Frontal cortex (tissue), 3 donors: ENCODE measurements at regions not wholly inside any gene's neighbourhood (a gene's known extent, or its start where the extent isn't known, plus 50 kb on each side); places are given as distances from the start of the nearest gene placed in this dataset.
"Not testable (repeated sequence)": the region's sequence is repeated elsewhere in the genome, so short reads cannot be mapped to it uniquely, and the experiment has no call there.

Experiments used
- DNase-seq, 2 donors: peaks; one replicate each; pipeline ENCODE4 v3.0.0; 2012; ENCODE audit warnings: low spot score in 2 of 2
- FAIRE-seq: peaks from 2 replicates; lab custom pipeline; 2012; peaks lifted over from hg19 to GRCh38; lab: Jason Lieb, UNC
- donor health status: control.
- donor health status: control.
- donor health status: control.

DNA sequence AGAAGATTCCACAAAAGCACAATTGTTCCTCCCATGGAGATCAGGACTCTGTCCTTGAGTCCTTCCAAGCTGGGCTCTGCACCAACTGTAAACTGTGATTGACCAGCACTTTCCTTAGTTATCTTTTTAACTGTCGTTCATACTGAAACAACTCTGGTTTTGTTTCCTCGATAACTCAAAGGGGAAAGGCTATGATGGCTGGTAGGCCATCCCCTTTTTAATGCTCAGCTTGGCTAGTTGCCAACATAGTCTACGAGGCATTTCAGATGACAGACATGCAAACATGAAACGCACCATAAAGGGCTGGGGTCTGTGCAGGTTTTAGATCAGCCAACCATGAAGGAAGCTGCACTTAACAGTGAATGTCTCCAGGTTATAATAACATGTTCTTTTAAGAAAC lies 497.1 kb upstream of the ARID1B start:
- no peak for DNase-seq
- FAIRE-seq = no peak

GRCh38 chr6:156279261-156279969 lies 497.8 kb upstream of the ARID1B start:
- FAIRE-seq = no peak
- no peak for DNase-seq

DNA sequence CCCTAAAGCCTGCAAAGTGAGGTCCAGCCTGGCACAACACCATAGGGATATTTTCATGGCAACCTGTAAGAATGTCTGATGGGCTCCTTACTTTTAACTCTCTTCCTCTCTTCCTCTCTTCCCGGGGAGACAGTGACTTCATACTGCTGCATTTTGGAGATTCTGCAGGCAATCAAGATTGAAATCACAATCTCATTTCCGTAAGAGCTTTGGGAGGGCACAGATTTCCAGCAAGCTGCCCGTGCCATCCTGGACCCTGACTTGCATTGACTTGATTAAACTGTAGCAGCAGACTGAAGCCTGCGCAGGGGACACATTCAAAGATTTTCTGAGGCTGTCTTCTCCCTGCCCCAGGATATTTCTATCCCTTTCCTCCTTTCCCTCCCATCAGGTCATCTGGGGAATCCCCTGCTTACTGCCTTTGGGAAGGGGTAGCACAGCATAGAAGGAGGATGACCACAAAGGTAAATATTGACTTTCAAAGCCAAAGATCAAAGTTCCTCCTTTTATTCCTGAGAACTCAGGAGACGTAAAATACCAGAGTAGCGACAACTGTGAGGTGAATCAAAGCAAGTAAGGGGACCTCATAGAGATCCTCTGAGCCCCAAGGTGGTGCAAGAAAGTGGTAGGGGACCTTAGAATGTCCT lies 504.0 kb upstream of the ARID1B start:
- no peak for FAIRE-seq
- no peak for DNase-seq

DNA sequence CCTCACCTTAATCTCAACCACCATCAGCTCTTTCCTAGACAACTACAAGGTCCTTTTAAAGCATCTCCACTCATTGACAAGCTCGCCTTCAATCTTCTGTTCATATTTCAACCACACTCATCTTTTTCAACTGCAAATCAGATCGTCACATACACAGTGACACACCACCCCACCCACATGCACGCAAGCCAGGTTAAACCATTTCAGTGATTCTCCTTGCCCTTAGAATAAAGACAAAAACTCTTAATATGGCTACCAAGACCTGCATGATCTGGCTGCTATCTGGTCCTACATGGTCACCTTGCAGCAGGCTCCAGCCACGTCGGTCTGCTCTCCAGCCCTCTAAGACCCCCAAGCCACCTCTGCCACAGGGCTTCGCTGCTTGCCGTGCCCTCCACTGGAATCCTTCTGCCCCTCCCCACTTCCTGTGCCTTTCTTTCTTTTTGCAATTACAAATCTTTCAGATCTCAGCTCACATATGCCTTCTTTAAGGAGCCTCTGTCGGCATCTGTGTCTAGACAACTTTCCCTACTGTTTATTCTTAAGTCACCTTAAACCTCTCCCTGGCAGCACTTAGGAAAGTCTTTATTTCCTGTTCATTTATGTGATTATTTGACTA lies 507.3 kb upstream of the ARID1B start:
- DNase-seq = no peak
- FAIRE-seq = no peak

- FAIRE-seq = no peak
Observed at GRCh38 chr6:156268849-156269248, 508.3 kb upstream of the ARID1B start.

GRCh38 chr6:156262014-156262413 lies 515.2 kb upstream of the ARID1B start:
- no peak for DNase-seq
- FAIRE-seq = no peak

More at GRCh38 chr6:156268849-156269248, 508.3 kb upstream of the ARID1B start:
- DNase-seq = no peak

GRCh38 chr6:156260815-156261214 lies 516.4 kb upstream of the ARID1B start:
- no peak for DNase-seq
- FAIRE-seq = no peak

GRCh38 chr6:156258981-156259380 lies 518.2 kb upstream of the ARID1B start:
- no peak for FAIRE-seq

DNA sequence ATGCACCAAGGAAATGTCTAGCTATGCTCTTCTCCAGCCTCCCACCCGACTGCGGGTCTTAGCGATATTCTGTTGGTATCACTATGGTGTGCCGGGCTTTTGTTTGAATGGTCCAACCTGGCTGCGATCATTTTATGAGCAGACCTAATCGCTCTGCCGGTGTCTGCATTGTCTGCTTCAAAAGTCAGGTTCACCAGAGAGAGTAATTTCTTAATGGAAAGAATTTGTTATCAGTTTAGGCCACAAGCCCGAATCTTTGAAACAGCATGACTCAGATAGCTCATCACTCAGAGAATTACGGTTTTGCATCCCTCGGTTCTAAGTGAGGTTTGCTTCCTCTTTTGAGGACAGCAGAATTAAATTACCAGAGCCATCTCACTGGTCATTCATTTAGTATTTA lies 521.0 kb upstream of the ARID1B start:
- DNase-seq = no peak
- no peak for FAIRE-seq

More at GRCh38 chr6:156258981-156259380, 518.2 kb upstream of the ARID1B start:
- no peak for DNase-seq

DNA sequence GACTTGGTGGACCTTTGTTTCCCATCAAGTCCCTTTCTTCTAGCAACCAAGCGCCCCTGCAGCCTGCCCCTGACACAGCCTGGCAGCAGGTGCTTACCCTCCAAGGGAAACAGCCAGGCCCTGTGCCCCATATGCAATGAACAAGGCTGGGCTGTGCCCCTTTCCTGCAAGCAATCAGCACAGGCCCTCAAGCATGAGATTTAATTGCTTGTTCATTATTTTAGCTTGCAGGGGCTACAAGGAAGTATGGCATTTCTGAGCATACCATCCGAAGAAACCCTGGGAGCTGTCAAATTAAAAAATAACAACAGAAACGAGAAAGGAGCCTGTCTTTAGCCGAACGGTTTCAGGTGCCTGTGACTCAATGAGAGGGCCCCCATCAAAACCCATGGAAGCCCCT lies 522.9 kb upstream of the ARID1B start:
- DNase-seq (no peak), FAIRE-seq (no peak)

DNA sequence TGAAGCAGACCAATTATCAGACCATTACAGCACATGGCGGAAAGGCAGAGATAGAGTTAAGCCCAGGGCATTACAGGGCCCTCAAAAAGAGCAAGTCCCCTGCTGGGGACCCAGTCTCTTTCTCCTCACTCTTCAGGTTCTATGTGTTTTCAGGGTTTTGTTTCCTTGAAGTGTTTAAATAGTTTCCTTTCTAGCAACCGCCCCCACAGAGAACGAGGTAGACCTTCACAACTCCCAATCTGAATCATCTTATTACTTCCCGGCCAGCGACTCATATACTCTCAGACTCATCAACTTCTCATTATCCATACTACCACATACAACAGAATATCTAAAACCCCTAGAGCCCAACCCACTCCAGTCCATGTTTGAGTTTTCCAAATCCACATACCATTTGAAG lies 526.6 kb upstream of the ARID1B start:
- DNase-seq (no peak), FAIRE-seq (no peak)

GRCh38 chr6:156242206-156242605 lies 535.0 kb upstream of the ARID1B start:
- no peak for DNase-seq
- FAIRE-seq = no peak

DNA sequence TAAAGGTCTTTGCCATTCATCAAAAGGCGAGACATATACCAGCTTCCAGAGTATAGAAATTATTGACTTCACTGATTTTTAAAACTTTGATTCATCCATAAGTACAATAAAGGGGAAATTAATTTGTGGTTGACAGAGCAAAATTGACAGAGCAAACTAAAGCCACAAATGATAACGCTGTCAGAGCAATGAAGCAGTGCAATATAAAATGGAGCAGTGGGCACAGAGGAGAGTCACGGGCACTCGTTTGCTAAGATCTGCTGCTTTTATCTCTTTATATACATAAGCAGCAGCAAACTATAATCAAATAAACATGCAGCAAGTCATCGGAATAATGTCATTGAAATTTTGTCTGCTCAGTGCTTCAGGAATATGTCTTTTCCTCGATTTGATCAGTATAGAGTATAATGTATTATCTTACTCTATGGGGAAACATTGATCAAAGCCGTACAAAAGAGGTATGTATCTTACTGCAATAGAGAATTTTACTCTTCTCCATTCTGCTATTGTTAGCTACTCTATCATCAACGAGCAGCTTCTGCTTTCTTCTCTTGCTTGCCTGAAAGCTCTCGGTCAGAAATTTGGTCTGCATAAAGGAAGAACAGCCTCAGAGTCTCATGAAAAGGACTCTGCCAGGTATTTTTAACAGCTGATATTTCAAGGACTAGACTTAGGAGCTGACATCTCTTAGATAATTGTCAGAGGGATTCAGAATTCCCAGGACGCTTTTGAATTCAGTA lies 546.0 kb upstream of the ARID1B start:
- FAIRE-seq (no peak), DNase-seq (no peak)

DNA sequence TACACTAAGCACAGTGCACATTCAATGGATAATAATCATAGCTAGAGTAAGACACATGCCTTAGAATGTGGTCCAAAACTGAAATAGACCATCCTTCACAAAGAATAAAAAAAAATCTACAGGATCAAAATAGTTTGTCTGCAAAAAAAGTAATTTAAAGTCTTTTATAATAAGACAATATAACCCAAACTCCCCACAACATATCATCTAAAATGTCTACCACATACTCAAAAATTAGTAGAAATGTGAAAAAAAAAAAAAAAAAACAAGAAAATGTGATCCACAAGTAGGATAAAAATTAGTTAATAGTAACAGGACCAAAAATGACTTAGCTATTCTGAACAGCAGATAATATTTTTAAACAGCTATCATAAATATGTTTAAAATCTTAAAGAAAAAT lies 557.2 kb upstream of the ARID1B start:
- FAIRE-seq = peak; percentile 79
- no peak for DNase-seq

DNA sequence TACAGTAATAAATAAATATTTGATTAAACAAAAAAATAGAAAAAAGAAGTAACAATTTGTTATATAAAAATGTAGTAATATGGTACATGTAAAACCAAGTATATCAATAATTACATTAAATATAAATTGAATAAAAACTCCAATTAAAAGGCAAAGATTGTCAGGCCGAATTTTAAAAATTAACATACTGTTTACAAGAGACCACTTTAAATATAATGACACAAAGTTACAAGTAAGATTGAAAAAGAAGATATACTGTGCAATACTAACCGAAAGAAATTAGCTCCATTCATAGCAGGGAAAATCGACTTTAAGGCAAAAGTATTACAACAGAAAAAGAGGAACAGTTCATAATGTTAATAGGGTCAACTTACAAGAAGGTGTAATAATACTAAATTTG lies 571.5 kb upstream of the ARID1B start:
- no peak for DNase-seq
- FAIRE-seq = no peak

- FAIRE-seq (no peak), DNase-seq (no peak)
Observed at GRCh38 chr6:156199182-156199581, 578.0 kb upstream of the ARID1B start.

DNA sequence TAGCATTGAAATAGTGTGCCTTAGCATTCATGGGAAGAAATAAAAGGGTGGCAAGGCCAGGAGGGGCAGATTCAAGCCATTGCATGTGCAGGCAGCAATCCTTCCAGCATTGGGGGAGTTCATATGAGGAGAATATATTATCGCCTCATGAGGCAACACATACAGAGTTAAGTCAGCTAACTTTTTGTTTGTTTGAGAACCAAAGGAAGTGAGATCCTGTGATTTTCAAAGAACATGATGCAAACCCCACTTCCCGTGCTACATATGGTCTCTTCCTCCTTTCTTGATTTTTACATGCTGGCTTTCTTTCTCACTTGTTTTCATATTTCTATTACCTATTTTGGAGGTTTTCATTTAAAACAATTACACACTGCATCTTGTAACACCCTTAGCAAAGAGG lies 579.7 kb upstream of the ARID1B start:
- FAIRE-seq = no peak

DNA sequence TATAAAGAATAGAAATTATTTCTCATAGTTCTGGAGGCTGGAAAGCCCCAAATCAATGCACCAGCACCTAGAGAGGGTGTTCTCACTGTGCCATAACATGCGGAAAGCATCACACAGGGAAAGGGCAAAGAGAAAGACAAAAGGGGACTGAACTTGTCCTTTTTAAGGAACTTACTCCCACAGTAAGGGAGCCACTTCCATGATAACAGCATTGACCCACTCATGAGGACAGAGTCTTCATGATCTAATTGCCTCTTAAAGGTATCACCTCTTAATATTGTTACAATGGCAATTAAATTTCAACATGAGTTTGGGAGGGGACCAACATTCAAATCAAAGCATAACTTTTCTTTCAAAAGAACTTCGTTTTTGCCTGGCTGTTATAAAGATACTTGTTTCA lies 582.2 kb upstream of the ARID1B start:
- no peak for FAIRE-seq
- no peak for DNase-seq

More for the DNA sequence above, 579.7 kb upstream of the ARID1B start:
- no peak for DNase-seq

DNA sequence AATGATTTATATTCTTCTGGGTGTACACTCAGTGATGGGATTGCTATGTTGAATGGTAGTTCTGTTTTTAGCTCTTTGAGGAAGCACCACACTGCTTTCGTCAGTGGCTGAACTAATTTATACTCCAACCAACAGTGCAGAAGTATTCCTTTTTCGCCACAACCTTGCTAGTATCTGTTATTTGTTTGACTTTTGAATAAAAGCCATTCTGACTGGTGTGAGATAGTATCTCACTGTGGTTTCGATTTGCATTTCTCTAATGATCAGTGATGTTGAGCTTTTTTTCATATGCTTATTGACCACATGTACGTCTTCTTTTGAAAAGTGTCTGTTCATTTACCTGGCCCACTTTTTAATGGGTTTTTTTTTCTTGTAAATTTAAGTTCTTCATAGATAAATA lies 583.8 kb upstream of the ARID1B start:
- FAIRE-seq (no peak), DNase-seq (no peak)

DNA sequence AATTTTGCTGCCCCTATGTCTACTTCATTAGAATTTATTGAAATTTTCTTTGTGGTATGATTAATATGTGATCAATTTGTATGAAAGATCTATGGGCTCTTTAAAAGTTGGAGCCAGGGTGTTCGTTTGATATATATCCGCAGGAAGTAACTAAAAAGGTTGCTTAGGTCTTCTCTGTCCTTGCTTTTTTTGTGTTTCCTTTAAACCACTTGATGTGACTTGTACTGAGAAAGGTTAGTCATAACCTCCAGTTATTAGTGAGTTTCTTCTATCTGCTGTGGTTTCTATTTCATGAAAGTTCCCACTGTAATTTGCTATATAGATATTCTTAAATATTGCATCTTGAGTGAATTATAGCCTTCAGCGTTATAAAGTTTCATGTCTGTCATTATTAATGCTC lies 585.3 kb upstream of the ARID1B start:
- no peak for FAIRE-seq

GRCh38 chr6:156191390-156191789 lies 585.8 kb upstream of the ARID1B start:
- not testable (repeated sequence) for DNase-seq, FAIRE-seq

More for the DNA sequence above, 585.3 kb upstream of the ARID1B start:
- DNase-seq = no peak
